DMS79 treated with DMSO at 0.1 percent for 48 hours (cell line): ENCODE measurements at regions not wholly inside any gene's neighbourhood (a gene's known extent, or its start where the extent isn't known, plus 50 kb on each side); places are given as distances from the start of the nearest gene placed in this dataset.
"Not testable (repeated sequence)": the region's sequence is repeated elsewhere in the genome, so short reads cannot be mapped to it uniquely, and the experiment has no call there.

Source experiments
- DNase-seq: peaks from one replicate; lab custom pipeline; 2025; lab: John Stamatoyannopoulos, UW

GRCh38 chr12:65656156-65656882 lies 168.0 kb upstream of the HMGA2 start:
- no peak for DNase-seq

GRCh38 chr12:65656891-65657351 lies 167.4 kb upstream of the HMGA2 start:
- DNase-seq, result no peak

GRCh38 chr12:65657635-65658034 lies 166.6 kb upstream of the HMGA2 start:
- DNase-seq, result no peak

DNA sequence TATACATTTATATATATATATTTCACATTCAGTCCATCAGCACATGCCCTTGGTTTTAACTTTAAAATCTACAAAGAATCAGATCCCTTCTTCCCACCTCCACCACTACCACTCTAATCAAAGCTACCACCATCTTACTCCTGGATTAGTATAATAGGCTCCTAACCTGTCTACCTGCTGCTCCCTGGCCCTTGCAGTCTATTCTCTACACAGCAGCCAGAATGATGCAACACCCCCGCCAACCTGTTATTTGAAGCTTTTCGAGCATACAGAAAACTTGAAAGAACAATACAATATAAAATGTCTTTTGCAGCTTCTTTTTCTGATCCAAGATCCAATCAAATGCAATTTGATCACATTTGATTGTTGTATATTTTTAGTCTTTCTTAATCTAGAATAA lies 165.9 kb upstream of the HMGA2 start:
- no peak for DNase-seq

DNA sequence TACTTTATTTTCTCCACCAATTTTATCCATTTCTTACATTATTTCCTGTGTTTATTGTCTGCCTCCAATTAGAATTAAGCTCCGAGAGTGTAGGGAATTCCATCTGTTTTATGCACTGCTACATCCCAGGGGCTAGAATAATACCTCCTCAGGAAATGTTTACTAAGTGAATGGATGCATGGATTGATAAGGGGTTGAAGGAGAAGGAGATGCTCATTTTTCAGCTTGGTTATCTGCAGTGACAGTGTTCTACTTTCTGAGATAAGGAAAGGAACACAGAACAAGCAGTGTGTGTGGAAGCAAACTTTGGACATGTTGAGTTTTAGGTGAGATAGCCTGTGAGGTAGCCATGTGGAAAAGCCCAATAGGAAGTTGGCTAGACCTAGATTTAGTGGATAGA lies 164.6 kb upstream of the HMGA2 start:
- no peak for DNase-seq

GRCh38 chr12:65660096-65660495 lies 164.2 kb upstream of the HMGA2 start:
- DNase-seq, result no peak

- no peak for DNase-seq
Observed at GRCh38 chr12:65660836-65661235, 163.4 kb upstream of the HMGA2 start.

DNA sequence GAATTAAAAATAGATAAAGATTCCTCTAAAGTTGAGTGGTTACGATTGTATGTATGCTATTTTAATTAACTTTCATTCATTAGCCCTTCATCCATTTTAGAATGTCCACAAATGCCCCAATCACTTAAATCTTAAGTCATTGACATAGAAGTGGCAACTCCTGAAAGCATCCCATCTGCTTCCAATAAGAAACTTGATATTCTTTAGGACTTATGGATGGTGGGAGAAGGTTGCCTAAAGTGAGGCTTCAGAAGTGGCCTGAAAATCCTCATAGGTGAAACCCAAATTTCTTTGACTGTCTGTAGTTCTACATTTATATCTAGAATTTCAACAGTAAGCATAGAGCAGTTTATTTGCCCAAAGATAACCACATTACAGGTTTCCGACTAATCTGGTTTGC lies 161.7 kb upstream of the HMGA2 start:
- DNase-seq, result no peak

DNA sequence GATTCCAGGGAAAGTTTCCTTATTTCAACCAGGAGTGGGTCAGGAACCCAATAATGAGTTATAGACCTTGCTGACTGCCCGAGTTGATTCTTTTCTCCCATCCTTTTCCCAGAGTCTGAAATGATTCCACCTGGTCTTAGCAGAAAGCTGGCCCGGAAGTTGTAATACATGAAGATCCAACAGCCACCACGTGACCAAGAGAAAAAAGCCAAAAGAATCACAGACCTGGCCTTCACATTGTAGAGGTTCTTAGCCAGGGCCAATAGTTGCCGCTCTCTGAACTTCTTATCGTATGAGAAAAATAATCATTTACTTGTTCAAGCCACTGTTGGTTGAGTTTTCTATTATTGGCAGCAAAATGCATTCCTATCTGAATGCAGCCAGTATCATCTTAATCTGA lies 161.2 kb upstream of the HMGA2 start:
- no peak for DNase-seq

GRCh38 chr12:65663648-65664047 lies 160.6 kb upstream of the HMGA2 start:
- no peak for DNase-seq

- no peak for DNase-seq
Observed at GRCh38 chr12:65664715-65665250, 159.5 kb upstream of the HMGA2 start.

- DNase-seq, result no peak
Observed at GRCh38 chr12:65665817-65666216, 158.5 kb upstream of the HMGA2 start.

DNA sequence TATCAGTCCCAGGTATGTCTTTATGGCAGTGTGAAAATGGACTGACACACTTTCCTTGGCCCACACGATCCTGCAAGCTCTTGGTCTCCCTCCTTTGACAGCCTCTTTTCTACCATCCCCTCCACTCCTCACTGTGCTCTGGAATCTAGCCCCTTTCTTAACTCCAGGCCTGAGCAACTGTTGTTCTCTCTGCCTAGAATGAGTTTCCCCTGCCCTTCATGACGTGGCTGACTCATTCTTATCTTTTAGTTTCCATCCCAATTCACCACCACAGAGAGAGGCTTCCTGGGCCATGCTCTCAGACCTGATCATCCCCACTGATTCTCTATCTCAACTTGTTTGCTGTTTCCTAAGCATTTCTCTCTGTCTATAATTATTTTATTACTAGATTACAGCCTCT lies 157.4 kb upstream of the HMGA2 start:
- DNase-seq, result no peak

DNA sequence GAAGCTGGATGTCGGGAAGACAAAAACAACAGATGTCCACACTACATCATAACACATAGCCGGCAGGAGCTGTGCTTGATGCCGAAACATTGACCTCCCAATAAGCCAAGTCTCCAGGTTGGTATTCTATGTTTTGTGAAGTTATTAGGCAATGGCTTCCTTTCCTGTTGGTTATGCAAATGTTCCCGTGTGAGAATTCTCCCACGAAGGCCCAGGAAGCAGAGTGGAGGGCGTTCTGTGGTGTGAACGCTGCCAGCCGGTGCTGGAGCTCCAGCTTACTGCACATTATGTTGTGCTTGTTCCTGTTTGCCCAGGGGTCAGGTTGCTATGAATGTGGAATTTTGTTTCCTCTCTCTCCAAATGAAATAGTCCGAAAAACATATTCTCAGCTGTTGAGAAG lies 156.4 kb upstream of the HMGA2 start:
- DNase-seq, result no peak

DNA sequence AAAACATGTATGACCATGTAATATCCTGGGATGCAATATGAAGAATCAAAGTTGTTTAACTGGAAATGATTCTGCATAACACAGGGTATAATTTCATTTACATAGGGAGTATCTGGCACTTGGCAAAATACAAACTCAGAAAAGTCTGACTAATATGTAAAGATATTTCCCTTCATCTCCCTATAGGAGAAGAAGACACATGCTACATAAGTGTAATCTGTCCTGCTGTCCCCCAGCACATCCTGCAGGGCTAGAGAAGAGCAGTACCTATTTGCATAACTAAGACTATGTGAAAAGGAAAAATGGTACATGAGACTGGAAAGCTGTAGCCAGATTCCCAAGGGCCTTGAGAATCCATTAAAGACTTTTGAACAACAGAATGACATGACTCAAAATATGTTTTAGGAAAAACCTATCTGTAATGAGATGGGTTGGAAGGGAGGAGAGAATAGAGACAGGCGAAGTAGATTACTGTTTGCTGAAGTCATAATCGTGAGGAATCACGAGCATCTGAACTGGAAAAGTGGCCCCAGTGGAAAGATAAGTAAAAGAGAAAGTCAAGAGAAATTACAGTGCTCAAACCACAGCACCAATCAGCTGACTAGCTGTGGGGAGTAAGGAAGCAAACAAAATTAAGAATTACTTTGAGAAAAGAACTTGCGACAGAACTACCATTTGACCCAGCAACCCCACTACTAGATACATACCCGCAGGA lies 155.1 kb upstream of the HMGA2 start:
- DNase-seq, result no peak

GRCh38 chr12:65670775-65671174 lies 153.5 kb upstream of the HMGA2 start:
- DNase-seq, result no peak

DNA sequence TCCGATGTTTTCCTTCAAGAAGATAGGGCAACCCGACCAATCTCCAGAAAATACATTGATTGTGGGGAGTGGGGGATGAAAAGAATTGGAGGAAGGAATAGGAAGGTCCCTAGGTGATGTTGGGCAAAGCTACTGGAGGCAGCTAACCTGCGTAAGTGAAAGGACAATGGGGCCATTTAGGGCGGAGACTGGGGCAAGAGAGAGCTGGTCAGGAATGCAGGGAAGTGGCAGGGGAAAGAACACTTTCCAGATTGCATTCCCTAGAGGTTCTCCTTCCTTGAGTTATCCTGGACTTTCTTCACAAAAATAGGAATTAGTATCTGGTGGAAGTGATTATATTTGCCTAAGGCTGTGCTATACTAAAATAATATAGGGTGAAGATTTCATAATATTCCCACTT lies 151.8 kb upstream of the HMGA2 start:
- DNase-seq, result no peak

DNA sequence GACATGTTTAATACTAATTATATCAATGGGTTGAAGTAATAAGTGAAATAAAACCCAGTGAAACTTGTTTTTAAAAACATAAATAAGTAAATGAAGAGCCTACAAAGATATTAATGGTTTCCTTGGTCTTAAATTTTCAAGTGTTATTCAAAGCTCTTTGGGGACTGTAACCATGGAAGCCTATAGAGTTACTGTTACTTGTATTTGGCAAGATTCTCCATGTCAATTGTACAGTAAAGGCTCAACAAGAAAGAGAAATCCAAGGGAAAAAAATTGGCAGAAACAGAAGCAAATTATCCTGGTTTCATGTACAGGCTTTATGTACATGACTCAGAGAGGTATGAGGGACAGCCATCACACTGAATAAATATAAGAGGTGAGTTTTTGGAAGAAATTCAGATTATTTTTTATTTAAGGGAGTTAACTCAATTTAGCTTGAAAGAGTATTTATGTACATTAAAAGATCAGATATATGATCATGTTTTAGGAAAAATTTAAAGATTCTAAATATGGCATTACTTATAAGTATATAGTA lies 151.1 kb upstream of the HMGA2 start:
- DNase-seq, result no peak

DNA sequence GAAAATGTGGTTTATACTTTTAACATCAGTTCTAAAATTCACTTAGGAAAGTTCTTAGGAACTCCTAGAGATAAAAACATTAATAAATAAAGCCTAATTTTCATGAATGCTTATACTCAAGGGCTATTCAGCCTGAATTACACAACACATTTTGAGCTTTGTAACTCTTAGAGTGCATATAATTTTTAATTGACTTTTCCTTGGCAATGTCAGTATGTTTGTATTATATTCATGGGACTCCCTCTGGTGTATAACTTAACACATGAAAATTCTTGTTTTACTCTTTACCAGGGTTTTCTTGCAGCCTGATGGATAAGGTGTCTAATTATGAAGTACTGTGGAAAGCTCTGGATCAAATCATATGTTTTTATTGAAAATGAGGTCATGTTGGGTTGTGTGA lies 150.6 kb upstream of the HMGA2 start:
- no peak for DNase-seq

DNA sequence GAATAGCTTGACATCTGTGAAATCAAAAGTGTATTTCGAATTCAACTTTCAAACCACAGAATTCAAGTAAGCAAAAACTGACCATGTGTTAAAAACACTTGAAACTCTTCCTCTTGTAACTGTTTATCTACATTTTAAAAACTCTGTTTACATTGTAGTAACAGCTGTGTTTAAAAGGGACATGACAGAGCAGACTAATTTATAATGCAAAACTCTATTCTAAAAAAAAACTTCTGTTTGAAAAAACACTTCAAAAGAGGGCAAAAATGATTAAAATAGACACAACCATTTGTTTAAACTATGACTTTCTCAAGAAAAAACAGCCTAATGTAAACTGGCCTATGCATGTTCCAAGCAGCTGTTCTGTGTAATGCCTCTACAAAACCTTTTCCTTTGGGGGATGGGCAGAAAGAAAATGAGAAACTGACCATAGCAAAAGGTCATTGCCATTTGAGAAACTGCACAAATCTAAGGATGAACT lies 149.1 kb upstream of the HMGA2 start:
- no peak for DNase-seq

DNA sequence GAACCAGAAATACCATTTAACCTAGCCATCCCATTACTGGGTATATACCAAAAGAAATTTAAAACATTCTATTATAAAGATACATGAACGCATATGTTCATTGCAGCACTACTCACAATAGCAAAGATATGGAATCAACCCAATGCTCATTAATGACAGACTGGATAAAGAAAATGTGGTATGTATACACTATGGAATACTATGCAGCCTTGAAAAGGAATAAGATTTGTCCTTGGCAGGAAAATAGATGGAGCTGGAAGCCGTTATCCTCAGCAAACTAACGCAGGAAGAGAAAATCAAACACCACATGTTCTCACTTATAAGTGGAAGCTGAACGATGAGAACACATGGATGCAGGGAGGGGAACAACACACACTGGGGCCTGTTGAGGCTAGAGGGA lies 146.1 kb upstream of the HMGA2 start:
- DNase-seq, result not testable (repeated sequence)

- no peak for DNase-seq
Observed at GRCh38 chr12:65681226-65681625, 143.1 kb upstream of the HMGA2 start.

- no peak for DNase-seq
Observed at GRCh38 chr12:65682112-65682511, 142.2 kb upstream of the HMGA2 start.
